ENCODE measurements at regions not wholly inside any gene's neighbourhood (a gene's known extent, or its start where the extent isn't known, plus 50 kb on each side); places are given as distances from the start of the nearest gene placed in this dataset.
A peak's percentile ranks its signal among the peaks of the same experiment; 100 is the strongest.

GRCh38 chr2:181242262-181242661 lies 214.9 kb upstream of the ITGA4 start:
- DNase-seq (ENCODE audit: low read depth in 2 of 2): no peak

- no peak for DNase-seq (ENCODE audit: low read depth in 2 of 2)
These were observed 213.9 kb upstream of the ITGA4 start for GRCh38 chr2:181243319-181243718.

GRCh38 chr2:181250691-181251090 lies 206.5 kb upstream of the ITGA4 start:
- DNase-seq (ENCODE audit: low read depth in 2 of 2): no peak

- DNase-seq (ENCODE audit: low read depth in 2 of 2): no peak
These were observed 204.7 kb upstream of the ITGA4 start for GRCh38 chr2:181252262-181253148.

- DNase-seq (ENCODE audit: low read depth in 2 of 2): no peak
These were observed 203.7 kb upstream of the ITGA4 start for GRCh38 chr2:181253438-181253837.

GRCh38 chr2:181255651-181256050 lies 201.5 kb upstream of the ITGA4 start:
- DNase-seq (ENCODE audit: low read depth in 2 of 2): no peak

- no peak for DNase-seq (ENCODE audit: low read depth in 2 of 2)
These were observed 198.5 kb upstream of the ITGA4 start for GRCh38 chr2:181258720-181259119.

- no peak for DNase-seq (ENCODE audit: low read depth in 2 of 2)
These were observed 194.4 kb upstream of the ITGA4 start for GRCh38 chr2:181262782-181263181.

GRCh38 chr2:181264001-181264400 lies 193.2 kb upstream of the ITGA4 start:
- no peak for DNase-seq (ENCODE audit: low read depth in 2 of 2)

GRCh38 chr2:181264441-181264840 lies 192.7 kb upstream of the ITGA4 start:
- no peak for DNase-seq (ENCODE audit: low read depth in 2 of 2)

- DNase-seq (ENCODE audit: low read depth in 2 of 2): no peak
These were observed 190.6 kb upstream of the ITGA4 start for GRCh38 chr2:181266614-181267013.

GRCh38 chr2:181268174-181268867 lies 188.9 kb upstream of the ITGA4 start:
- DNase-seq (ENCODE audit: low read depth in 2 of 2): no peak

GRCh38 chr2:181273986-181274385 lies 183.2 kb upstream of the ITGA4 start:
- DNase-seq (ENCODE audit: low read depth in 2 of 2): no peak

- DNase-seq (ENCODE audit: low read depth in 2 of 2): no peak
These were observed 181.5 kb upstream of the ITGA4 start for GRCh38 chr2:181275643-181276070.

- no peak for DNase-seq (ENCODE audit: low read depth in 2 of 2)
These were observed 175.9 kb upstream of the ITGA4 start for GRCh38 chr2:181281206-181281832.

- no peak for DNase-seq (ENCODE audit: low read depth in 2 of 2)
These were observed 172.1 kb upstream of the ITGA4 start for GRCh38 chr2:181285116-181285515.

GRCh38 chr2:181289698-181290097 lies 167.5 kb upstream of the ITGA4 start:
- DNase-seq (ENCODE audit: low read depth in 2 of 2): no peak

- DNase-seq (ENCODE audit: low read depth in 2 of 2): no peak
These were observed 167.0 kb upstream of the ITGA4 start for GRCh38 chr2:181290182-181290581.

GRCh38 chr2:181294979-181295378 lies 162.2 kb upstream of the ITGA4 start:
- DNase-seq (ENCODE audit: low read depth in 2 of 2): no peak

GRCh38 chr2:181300600-181301291 lies 156.4 kb upstream of the ITGA4 start:
- peak in 1 of 2 donors; percentile 27 for DNase-seq (ENCODE audit: low read depth in 2 of 2)

- DNase-seq (ENCODE audit: low read depth in 2 of 2): no peak
These were observed 153.0 kb upstream of the ITGA4 start for GRCh38 chr2:181304011-181304844.
